OCI-LY3 (cell line): ENCODE measurements at regions not wholly inside any gene's neighbourhood (a gene's known extent, or its start where the extent isn't known, plus 50 kb on each side); places are given as distances from the start of the nearest gene placed in this dataset.

Experiments
- EZH2phosphoT487 ChIP-seq: fragments of 200-600 bp; shearing (Covaris generic); IDR thresholded peaks from 2 replicates; pipeline ENCODE4 v1.6.1; 2018; ENCODE audit warnings: antibody characterized with exemption, mixed run types, low read depth
- TF ChIP-seq, protein P1 (sequence below): fragments of 200-600, 300-600 bp; sonication (generic); IDR thresholded peaks from 2 replicates; pipeline ENCODE4 v1.5.1; 2014; ENCODE audit warnings: antibody characterized with exemption, low read length, low read depth

DNA sequence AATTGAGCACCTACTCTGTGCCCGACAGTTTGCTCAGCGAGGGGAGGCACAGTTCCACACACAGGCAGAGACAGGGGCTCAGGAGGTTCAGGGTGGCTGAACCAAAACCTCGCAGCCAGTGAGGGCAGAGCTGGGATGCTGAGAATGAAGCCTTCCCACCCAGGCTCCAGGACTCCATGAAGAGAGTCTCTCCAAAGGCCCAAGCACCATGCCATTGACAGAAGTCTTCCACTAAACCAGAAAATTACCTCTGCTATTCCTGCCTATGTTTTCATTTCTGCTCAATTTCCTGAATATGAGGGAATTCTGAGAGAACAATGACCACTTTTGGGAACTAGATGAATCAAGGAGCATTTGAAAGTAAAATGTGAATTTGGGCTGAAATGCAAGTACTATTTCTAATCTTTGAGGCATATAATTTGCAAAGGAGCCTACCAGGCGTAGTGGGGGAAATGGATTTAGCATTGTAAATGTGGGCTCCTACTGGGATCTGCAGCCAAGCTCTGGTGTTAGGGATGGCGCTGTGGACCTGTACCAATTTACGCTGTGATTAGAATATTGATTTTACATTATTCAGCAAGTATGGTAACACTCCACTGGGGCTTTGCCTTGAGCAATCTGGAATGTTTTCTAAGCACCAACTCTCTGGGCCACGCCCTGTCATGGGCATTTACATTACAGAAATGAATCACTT is 91.9 kb downstream of the DRD1 start:
- TF ChIP-seq, protein P1, sequence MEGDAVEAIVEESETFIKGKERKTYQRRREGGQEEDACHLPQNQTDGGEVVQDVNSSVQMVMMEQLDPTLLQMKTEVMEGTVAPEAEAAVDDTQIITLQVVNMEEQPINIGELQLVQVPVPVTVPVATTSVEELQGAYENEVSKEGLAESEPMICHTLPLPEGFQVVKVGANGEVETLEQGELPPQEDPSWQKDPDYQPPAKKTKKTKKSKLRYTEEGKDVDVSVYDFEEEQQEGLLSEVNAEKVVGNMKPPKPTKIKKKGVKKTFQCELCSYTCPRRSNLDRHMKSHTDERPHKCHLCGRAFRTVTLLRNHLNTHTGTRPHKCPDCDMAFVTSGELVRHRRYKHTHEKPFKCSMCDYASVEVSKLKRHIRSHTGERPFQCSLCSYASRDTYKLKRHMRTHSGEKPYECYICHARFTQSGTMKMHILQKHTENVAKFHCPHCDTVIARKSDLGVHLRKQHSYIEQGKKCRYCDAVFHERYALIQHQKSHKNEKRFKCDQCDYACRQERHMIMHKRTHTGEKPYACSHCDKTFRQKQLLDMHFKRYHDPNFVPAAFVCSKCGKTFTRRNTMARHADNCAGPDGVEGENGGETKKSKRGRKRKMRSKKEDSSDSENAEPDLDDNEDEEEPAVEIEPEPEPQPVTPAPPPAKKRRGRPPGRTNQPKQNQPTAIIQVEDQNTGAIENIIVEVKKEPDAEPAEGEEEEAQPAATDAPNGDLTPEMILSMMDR, result no peak
- TF ChIP-seq EZH2phosphoT487, result no peak
